OCI-LY1 (cell line): ENCODE measurements at regions not wholly inside any gene's neighbourhood (a gene's known extent, or its start where the extent isn't known, plus 50 kb on each side); places are given as distances from the start of the nearest gene placed in this dataset.

Source experiments
- H2AFZ ChIP-seq: fragments of 200-600 bp; sonication (generic), shearing (Covaris generic); 2 replicates; pipeline ENCODE4 v1.6.0; 2014; ENCODE audit warnings: antibody characterized with exemption, mild to moderate bottlenecking, low read length
- H3F3A ChIP-seq: fragments of 200-600 bp; sonication (generic), shearing (Covaris generic); 2 replicates; pipeline ENCODE4 v1.6.0; 2014; ENCODE audit warnings: mild to moderate bottlenecking, antibody characterized with exemption, low read length, moderate library complexity; ENCODE audit not compliant: insufficient read depth
- H3K27ac ChIP-seq: fragments of 200-600 bp; sonication (generic); 2 replicates; pipeline ENCODE4 v1.5.1; 2014; ENCODE audit warnings: low read length, mixed run types, mild to moderate bottlenecking, low read depth; ENCODE audit not compliant: poor library complexity, severe bottlenecking
- H3K27me3 ChIP-seq: fragments of 200-600 bp; sonication (generic); 2 replicates; pipeline ENCODE4 v1.6.0; 2014; ENCODE audit warnings: antibody characterized with exemption, mild to moderate bottlenecking, low read length, moderate library complexity; ENCODE audit not compliant: insufficient read depth
- H3K36me3 ChIP-seq: fragments of 200-600 bp; sonication (generic); 2 replicates; pipeline ENCODE4 v1.6.1; 2014; ENCODE audit warnings: mild to moderate bottlenecking, antibody characterized with exemption, low read length, moderate library complexity, mixed read lengths; ENCODE audit not compliant: insufficient read depth
- H3K4me1 ChIP-seq: fragments of 200-600 bp; sonication (generic); 2 replicates; pipeline ENCODE4 v1.5.1; 2014; ENCODE audit warnings: mild to moderate bottlenecking, low read length, moderate library complexity; ENCODE audit not compliant: insufficient read depth, severe bottlenecking
- H3K4me2 ChIP-seq: fragments of 200-600 bp; sonication (generic), shearing (Covaris generic); 2 replicates; pipeline ENCODE4 v1.6.1; 2014; ENCODE audit warnings: low read length
- H3K4me3 ChIP-seq: fragments of 200-600 bp; sonication (generic); 2 replicates; pipeline ENCODE4 v1.5.1; 2014; ENCODE audit warnings: low read length, low read depth, mild to moderate bottlenecking, mixed read lengths; ENCODE audit not compliant: poor library complexity, severe bottlenecking
- H3K79me2 ChIP-seq: fragments of 200-600 bp; shearing (Covaris generic); 2 replicates; pipeline ENCODE4 v1.6.1; 2016; ENCODE audit warnings: mixed run types, low read length, mixed read lengths; ENCODE audit not compliant: insufficient read depth
- H3K9ac ChIP-seq: fragments of 200-600 bp; sonication (generic), shearing (Covaris generic); 2 replicates; pipeline ENCODE4 v1.6.1; 2014; ENCODE audit warnings: mild to moderate bottlenecking, low read length, mixed read lengths
- H3K9me2 ChIP-seq: fragments of 200-600 bp; sonication (generic), shearing (Covaris generic); 2 replicates; pipeline ENCODE4 v1.6.1; 2014; ENCODE audit warnings: low read depth, mild to moderate bottlenecking, low read length, mixed read lengths
- H3K9me3 ChIP-seq: fragments of 200-600 bp; shearing (Covaris generic); 2 replicates; pipeline ENCODE4 v1.6.1; 2014; ENCODE audit warnings: low read length, mixed read lengths
- H4K20me1 ChIP-seq: fragments of 200-600 bp; sonication (generic), shearing (Covaris generic); 2 replicates; pipeline ENCODE4 v1.6.0; 2016; ENCODE audit warnings: mild to moderate bottlenecking, low read length; ENCODE audit not compliant: insufficient read depth
- CTCF ChIP-seq: fragments of 200-600 bp; sonication (generic), shearing (Covaris generic); IDR thresholded peaks from 2 replicates; pipeline ENCODE4 v1.5.1; 2017; ENCODE audit warnings: mild to moderate bottlenecking, antibody characterized with exemption, low read length, moderate library complexity, mixed read lengths
- EZH2 ChIP-seq: fragments of 200-600 bp; sonication (generic), shearing (Covaris generic); IDR thresholded peaks from 2 replicates; pipeline ENCODE4 v1.8.0; 2017; ENCODE audit warnings: borderline replicate concordance, mixed run types, mild to moderate bottlenecking, antibody characterized with exemption, low read length, moderate library complexity, mixed read lengths

GRCh38 chr21:39095681-39096080 lies 87.6 kb downstream of the PSMG1 start:
- Histone ChIP-seq H3K9ac (no peak overlapping the region), H3K9me3 (no peaks in the 10 kb centered on the region), H3K4me2 (no peak overlapping the region), H3K79me2 (no peaks in the 10 kb centered on the region), H2AFZ (no peak overlapping the region), H3K9me2 (no peaks in the 10 kb centered on the region), H3K4me1 (no peaks in the 10 kb centered on the region), H3K4me3 (no peak overlapping the region), H3K36me3 (no peaks in the 10 kb centered on the region), H3K27ac (no peak overlapping the region), H4K20me1 (no peaks in the 10 kb centered on the region), H3K27me3 (no peaks in the 10 kb centered on the region), H3F3A (no peaks in the 10 kb centered on the region)
- TF ChIP-seq EZH2 (no peak), CTCF (no peak)

- TF ChIP-seq EZH2 (no peak), CTCF (no peak)
- no peak overlapping the region for H3K4me2 ChIP-seq
- no peaks in the 10 kb centered on the region for H3K79me2 ChIP-seq
- no peaks in the 10 kb centered on the region for H3F3A ChIP-seq
- H4K20me1 ChIP-seq = no peaks in the 10 kb centered on the region
- H3K4me3 ChIP-seq = no peak overlapping the region
- no peak overlapping the region for H3K27ac ChIP-seq
- H3K9me3 ChIP-seq = no peaks in the 10 kb centered on the region
- H3K9ac ChIP-seq = no peak overlapping the region
- no peak overlapping the region for H2AFZ ChIP-seq
- no peaks in the 10 kb centered on the region for H3K4me1 ChIP-seq
- no peaks in the 10 kb centered on the region for H3K36me3 ChIP-seq
- no peaks in the 10 kb centered on the region for H3K9me2 ChIP-seq
- no peaks in the 10 kb centered on the region for H3K27me3 ChIP-seq
These were observed 88.2 kb downstream of the PSMG1 start for GRCh38 chr21:39094847-39095579.

GRCh38 chr21:39094087-39094780 lies 89.0 kb downstream of the PSMG1 start:
- Histone ChIP-seq H3K79me2 (no peaks in the 10 kb centered on the region), H2AFZ (no peak overlapping the region), H3K9me2 (no peaks in the 10 kb centered on the region), H3F3A (no peaks in the 10 kb centered on the region), H3K36me3 (no peaks in the 10 kb centered on the region), H3K4me1 (no peaks in the 10 kb centered on the region), H4K20me1 (no peaks in the 10 kb centered on the region), H3K9me3 (no peaks in the 10 kb centered on the region), H3K4me2 (no peak overlapping the region), H3K4me3 (no peak overlapping the region), H3K27me3 (no peaks in the 10 kb centered on the region), H3K27ac (no peak overlapping the region), H3K9ac (no peak overlapping the region)
- TF ChIP-seq CTCF = no peak
- TF ChIP-seq EZH2 = no peak
